ENCODE measurements at regions not wholly inside any gene's neighbourhood (a gene's known extent, or its start where the extent isn't known, plus 50 kb on each side); places are given as distances from the start of the nearest gene placed in this dataset.

DNA sequence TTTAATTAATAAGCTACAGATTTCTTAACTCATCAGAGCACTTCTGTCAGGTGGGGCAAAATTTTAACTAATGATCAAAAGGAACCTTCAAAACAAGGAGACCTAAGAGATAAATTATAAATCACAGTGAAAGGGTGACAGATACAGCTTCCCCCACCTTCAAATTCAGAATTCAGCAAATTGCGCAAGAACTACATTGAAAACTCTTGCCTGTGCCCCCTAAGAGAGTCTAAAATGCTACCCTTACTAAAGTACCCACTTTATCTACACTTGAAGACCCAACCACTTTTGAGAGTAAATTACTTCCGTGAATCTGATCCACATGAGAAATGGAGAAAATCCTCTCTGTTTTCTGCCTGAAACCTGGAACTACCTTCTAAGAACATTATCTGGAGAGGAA is 324.9 kb downstream of the PAX3 start:
- Histone ChIP-seq H4K91ac (replicated peaks; ENCODE audit: insufficient read length, low read length) (no peak overlapping the region), H3K27ac (ENCODE audit: low read depth, low read length) (no peak overlapping the region), H4K20me1 (replicated peaks in 1 of 2; ENCODE audit: control insufficient read depth in 1 of 2, insufficient read depth in 2 of 2, low read length in 2 of 2) (no peaks in the 10 kb centered on the region), H2BK120ac (replicated peaks; ENCODE audit: low read depth, low read length) (no peak overlapping the region), H3K23ac (ENCODE audit: insufficient read length) (no peak overlapping the region), H3K18ac (ENCODE audit: extremely low read depth, low read length) (no peak overlapping the region), H2BK5ac (ENCODE audit: low read depth, low read length) (no peak overlapping the region), H2AK5ac (ENCODE audit: low read depth, low read length) (no peak overlapping the region), H3K27me3 (replicated peaks in 1 of 4; ENCODE audit: control insufficient read depth in 3 of 4, extremely low read depth in 1 of 4, insufficient read depth in 3 of 4, low read length in 3 of 4) (no peaks in the 10 kb centered on the region), H2BK20ac (ENCODE audit: low read length) (no peak overlapping the region), H2BK12ac (ENCODE audit: low read depth, low read length) (no peak overlapping the region), H3K56ac (replicated peaks; ENCODE audit: insufficient read length, low read depth, low read length) (no peak overlapping the region), H3K14ac (ENCODE audit: insufficient read length) (no peak overlapping the region), H3K4me3 (ENCODE audit: extremely low read depth in 1 of 4, insufficient read depth in 2 of 4, low read depth in 3 of 4, low read length in 4 of 4) (no peak overlapping the region), H4K8ac (ENCODE audit: extremely low read depth, insufficient read depth, low read length) (no peak overlapping the region), H3K23me2 (ENCODE audit: low read depth, low read length) (no peaks in the 10 kb centered on the region), H4K5ac (ENCODE audit: insufficient read length, low read depth, low read length) (no peak overlapping the region), H2BK15ac (ENCODE audit: low read length) (no peak overlapping the region), H3K4ac (replicated peaks; ENCODE audit: insufficient read length, low read depth, low read length) (no peak overlapping the region), H3K4me1 (replicated peaks in 1 of 4; ENCODE audit: control insufficient read depth in 3 of 4, insufficient read depth in 4 of 4, low read length in 3 of 4) (no peaks in the 10 kb centered on the region), H3K79me1 (ENCODE audit: low read depth, low read length) (no peaks in the 10 kb centered on the region), H2AFZ (ENCODE audit: low read length) (no peak overlapping the region), H3K4me2 (ENCODE audit: insufficient read depth in 1 of 2, low read depth in 2 of 2, low read length in 2 of 2) (no peak overlapping the region), H3K79me2 (ENCODE audit: control insufficient read depth in 1 of 2, insufficient read depth in 2 of 2, low read length in 2 of 2) (no peaks in the 10 kb centered on the region), H3K36me3 (ENCODE audit: control insufficient read depth in 2 of 4, insufficient read depth in 4 of 4, low read length in 3 of 4) (no peaks in the 10 kb centered on the region), H3K9ac (replicated peaks in 1 of 4; ENCODE audit: extremely low read depth in 1 of 4, low read depth in 3 of 4, low read length in 3 of 4) (no peak overlapping the region), H3K9me3 (ENCODE audit: insufficient read depth in 2 of 2, low read depth in 1 of 2, low read length in 1 of 2) (no peaks in the 10 kb centered on the region)
- CTCF ChIA-PET (ENCODE audit: partially characterized antibody): interaction anchor here (0.9 kb wide), 1 partner anchor 8 kb away, joined by 3 read pairs; no protein-coding TSS in a partner anchor
- WGBS, 2 experiments (ENCODE audit: extremely low coverage in 1 of 2, insufficient coverage in 1 of 2, insufficient read length in 1 of 2, insufficient replicate concordance in 2 of 2, low coverage in 1 of 2, low lambda C conversion rate in 2 of 2, missing lambda C conversion rate in 1 of 2): 86% methylated on average over 2 of the region's 2 CpGs; no CpG with 5 or more reads in 1 of the 2 experiments
- TF ChIP-seq CEBPB (IDR thresholded peaks at IDR 0.05; ENCODE audit: low read depth, low read length): peak; percentile 88
- TF ChIP-seq POLR2A (IDR thresholded peaks at IDR 0.05; ENCODE audit: control extremely low read depth in 1 of 2, low read depth in 2 of 2, low read length in 2 of 2): no peak
- POLR2A ChIA-PET (ENCODE audit: partially characterized antibody): no interaction called here
- no peak for DNase-seq (ENCODE audit: low read depth in 1 of 2, low spot score in 2 of 2)
- no peak for FAIRE-seq

All from H1 (cell line).